ENCODE measurements at regions not wholly inside any gene's neighbourhood (a gene's known extent, or its start where the extent isn't known, plus 50 kb on each side); places are given as distances from the start of the nearest gene placed in this dataset.

- Mint-ChIP-seq H3K9me3 (ENCODE audit: unreplicated experiment) (peaks cover 21% of the 10 kb centered on the region), H3K27ac (ENCODE audit: low read depth, unreplicated experiment) (no peak overlapping the region), H3K36me3 (ENCODE audit: insufficient read depth, unreplicated experiment) (peaks cover 4% of the 10 kb centered on the region), H3K4me1 (ENCODE audit: insufficient read depth, unreplicated experiment) (no peaks in the 10 kb centered on the region), H3K4me3 (ENCODE audit: unreplicated experiment) (no peak overlapping the region), H3K27me3 (ENCODE audit: insufficient read depth, unreplicated experiment) (no peaks in the 10 kb centered on the region)
- ChIA-PET POLR2A (no interaction called here), CTCF (interaction anchor here (0.6 kb wide), 1 partner anchor 324 kb away, joined by 3 read pairs; no protein-coding TSS in a partner anchor)
- TF ChIP-seq CTCF (IDR thresholded peaks at IDR 0.05; ENCODE audit: unreplicated experiment): no peak
- no peak for DNase-seq (ENCODE audit: unreplicated experiment)
- intact Hi-C loops (cut with micrococcal nuclease): no loop called here
- BruUV-seq (replicated peaks): no TSS peak
Measured at GRCh38 chr19:31881988-31882387, 463.4 kb upstream of the ZNF507 start.

GRCh38 chr19:31882709-31883108 lies 462.7 kb upstream of the ZNF507 start:
- TF ChIP-seq CTCF (IDR thresholded peaks at IDR 0.05; ENCODE audit: unreplicated experiment): no peak
- Mint-ChIP-seq H3K36me3 (ENCODE audit: insufficient read depth, unreplicated experiment) (peaks cover 4% of the 10 kb centered on the region), H3K4me1 (ENCODE audit: insufficient read depth, unreplicated experiment) (no peaks in the 10 kb centered on the region), H3K27ac (ENCODE audit: low read depth, unreplicated experiment) (no peak overlapping the region), H3K4me3 (ENCODE audit: unreplicated experiment) (no peak overlapping the region), H3K27me3 (ENCODE audit: insufficient read depth, unreplicated experiment) (no peaks in the 10 kb centered on the region), H3K9me3 (ENCODE audit: unreplicated experiment) (peaks cover 29% of the 10 kb centered on the region)
- POLR2A ChIA-PET: no interaction called here
- no peak for DNase-seq (ENCODE audit: unreplicated experiment)
- no TSS peak for BruUV-seq (replicated peaks)
- intact Hi-C loops (cut with micrococcal nuclease): no loop called here
- CTCF ChIA-PET: interaction anchor here (0.7 kb wide), 1 partner anchor 1216 kb away, joined by 4 read pairs; no protein-coding TSS in a partner anchor

GRCh38 chr19:31883296-31883990 lies 462.0 kb upstream of the ZNF507 start:
- no peaks in the 10 kb centered on the region for H3K27me3 Mint-ChIP-seq (ENCODE audit: insufficient read depth, unreplicated experiment)
- no peak overlapping the region for H3K27ac Mint-ChIP-seq (ENCODE audit: low read depth, unreplicated experiment)
- ChIA-PET CTCF (no interaction called here), POLR2A (no interaction called here)
- TF ChIP-seq CTCF (IDR thresholded peaks at IDR 0.05; ENCODE audit: unreplicated experiment): no peak
- DNase-seq (ENCODE audit: unreplicated experiment): no peak
- peaks cover 4% of the 10 kb centered on the region for H3K36me3 Mint-ChIP-seq (ENCODE audit: insufficient read depth, unreplicated experiment)
- H3K9me3 Mint-ChIP-seq (ENCODE audit: unreplicated experiment): peaks cover 30% of the 10 kb centered on the region
- no peaks in the 10 kb centered on the region for H3K4me1 Mint-ChIP-seq (ENCODE audit: insufficient read depth, unreplicated experiment)
- BruUV-seq (replicated peaks): no TSS peak
- H3K4me3 Mint-ChIP-seq (ENCODE audit: unreplicated experiment): no peak overlapping the region
- intact Hi-C loops (cut with micrococcal nuclease): no loop called here

- ChIA-PET POLR2A (no interaction called here), CTCF (no interaction called here)
- peaks cover 34% of the 10 kb centered on the region for H3K9me3 Mint-ChIP-seq (ENCODE audit: unreplicated experiment)
- no peak for TF ChIP-seq CTCF (IDR thresholded peaks at IDR 0.05; ENCODE audit: unreplicated experiment)
- no peak overlapping the region for H3K4me3 Mint-ChIP-seq (ENCODE audit: unreplicated experiment)
- no peaks in the 10 kb centered on the region for H3K4me1 Mint-ChIP-seq (ENCODE audit: insufficient read depth, unreplicated experiment)
- H3K27ac Mint-ChIP-seq (ENCODE audit: low read depth, unreplicated experiment): no peak overlapping the region
- intact Hi-C loops (cut with micrococcal nuclease): no loop called here
- peaks cover 4% of the 10 kb centered on the region for H3K36me3 Mint-ChIP-seq (ENCODE audit: insufficient read depth, unreplicated experiment)
- DNase-seq (ENCODE audit: unreplicated experiment): no peak
- BruUV-seq (replicated peaks): no TSS peak
- no peaks in the 10 kb centered on the region for H3K27me3 Mint-ChIP-seq (ENCODE audit: insufficient read depth, unreplicated experiment)
Measured at GRCh38 chr19:31885280-31885853, 460.0 kb upstream of the ZNF507 start.
